ENCODE measurements at regions not wholly inside any gene's neighbourhood (a gene's known extent, or its start where the extent isn't known, plus 50 kb on each side); places are given as distances from the start of the nearest gene placed in this dataset.

GRCh38 chr18:39486268-39486667 lies 1920.7 kb upstream of the CELF4 start:
- H3K4me3 ChIP-seq (ENCODE audit: control insufficient read depth, low read depth, low read length) = no peak overlapping the region
- DNase-seq (ENCODE audit: low read depth) = no peak
- TF ChIP-seq, protein P1, sequence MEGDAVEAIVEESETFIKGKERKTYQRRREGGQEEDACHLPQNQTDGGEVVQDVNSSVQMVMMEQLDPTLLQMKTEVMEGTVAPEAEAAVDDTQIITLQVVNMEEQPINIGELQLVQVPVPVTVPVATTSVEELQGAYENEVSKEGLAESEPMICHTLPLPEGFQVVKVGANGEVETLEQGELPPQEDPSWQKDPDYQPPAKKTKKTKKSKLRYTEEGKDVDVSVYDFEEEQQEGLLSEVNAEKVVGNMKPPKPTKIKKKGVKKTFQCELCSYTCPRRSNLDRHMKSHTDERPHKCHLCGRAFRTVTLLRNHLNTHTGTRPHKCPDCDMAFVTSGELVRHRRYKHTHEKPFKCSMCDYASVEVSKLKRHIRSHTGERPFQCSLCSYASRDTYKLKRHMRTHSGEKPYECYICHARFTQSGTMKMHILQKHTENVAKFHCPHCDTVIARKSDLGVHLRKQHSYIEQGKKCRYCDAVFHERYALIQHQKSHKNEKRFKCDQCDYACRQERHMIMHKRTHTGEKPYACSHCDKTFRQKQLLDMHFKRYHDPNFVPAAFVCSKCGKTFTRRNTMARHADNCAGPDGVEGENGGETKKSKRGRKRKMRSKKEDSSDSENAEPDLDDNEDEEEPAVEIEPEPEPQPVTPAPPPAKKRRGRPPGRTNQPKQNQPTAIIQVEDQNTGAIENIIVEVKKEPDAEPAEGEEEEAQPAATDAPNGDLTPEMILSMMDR (conservative IDR thresholded peaks at IDR 0.05; ENCODE audit: control insufficient read depth, insufficient read depth, low read depth, low read length) = peak; percentile 14

- peak; percentile 16 for DNase-seq (ENCODE audit: low read depth)
- TF ChIP-seq, protein P1 (conservative IDR thresholded peaks at IDR 0.05; ENCODE audit: control insufficient read depth, insufficient read depth, low read depth, low read length) = no peak
- H3K4me3 ChIP-seq (ENCODE audit: control insufficient read depth, low read depth, low read length) = no peak overlapping the region
These were observed 1920.1 kb upstream of the CELF4 start for GRCh38 chr18:39485696-39486095.

DNA sequence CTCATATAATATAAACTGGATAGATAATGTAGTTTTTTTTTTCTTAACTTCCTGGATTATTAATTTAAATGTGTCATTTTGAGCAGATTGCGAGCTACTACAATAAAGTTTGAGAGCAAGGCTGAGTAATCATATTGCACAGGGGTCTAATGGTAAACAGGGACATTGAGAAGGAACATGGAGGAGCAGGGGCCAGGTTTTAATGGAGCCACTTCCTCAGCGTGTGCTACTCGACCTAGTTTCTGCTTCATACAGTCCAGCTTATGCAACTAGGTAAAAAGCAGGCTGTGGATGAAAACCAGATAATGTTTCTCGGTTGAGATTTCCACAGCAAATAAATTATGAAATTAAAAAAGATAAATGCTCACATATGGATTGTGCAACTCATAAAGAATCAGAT lies 1915.7 kb upstream of the CELF4 start:
- H3K4me3 ChIP-seq (ENCODE audit: control insufficient read depth, low read depth, low read length) = no peak overlapping the region
- no peak for DNase-seq (ENCODE audit: low read depth)
- TF ChIP-seq, protein P1 (conservative IDR thresholded peaks at IDR 0.05; ENCODE audit: control insufficient read depth, insufficient read depth, low read depth, low read length) = no peak

DNA sequence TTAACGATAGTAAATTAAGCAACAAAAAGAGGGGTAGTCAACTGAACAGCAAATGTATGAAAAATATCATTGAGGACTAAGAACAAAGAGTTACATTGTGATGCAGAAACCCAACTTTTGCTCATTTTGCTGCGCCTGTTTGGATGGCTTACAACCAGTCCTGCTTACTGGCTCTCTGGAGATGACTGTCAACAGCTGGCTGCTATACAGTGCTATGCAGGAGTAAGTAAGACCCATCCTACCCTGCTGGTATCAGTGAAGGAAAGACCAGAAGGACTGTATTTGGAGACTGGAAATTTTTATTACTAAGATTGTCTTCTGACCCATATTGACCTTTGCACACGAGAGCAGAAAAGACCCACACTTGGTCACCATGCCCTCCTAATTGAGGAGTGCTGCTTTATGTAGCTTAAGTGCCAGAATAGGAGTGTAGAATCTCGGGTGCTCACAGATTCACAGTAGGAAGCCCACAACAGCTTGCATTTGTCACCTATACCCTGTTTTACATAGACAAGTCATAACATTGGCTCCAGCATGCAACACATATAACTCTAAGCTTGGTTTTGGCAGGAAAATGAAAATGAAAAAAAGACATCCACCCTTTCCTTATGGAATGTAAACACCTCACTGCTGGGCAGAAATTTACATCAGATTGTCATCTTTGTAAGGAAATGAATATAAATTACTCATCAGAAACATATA lies 1915.0 kb upstream of the CELF4 start:
- TF ChIP-seq, protein P1 (conservative IDR thresholded peaks at IDR 0.05; ENCODE audit: control insufficient read depth, insufficient read depth, low read depth, low read length) = no peak
- no peak overlapping the region for H3K4me3 ChIP-seq (ENCODE audit: control insufficient read depth, low read depth, low read length)
- no peak for DNase-seq (ENCODE audit: low read depth)

GRCh38 chr18:39464006-39464405 lies 1898.4 kb upstream of the CELF4 start:
- H3K4me3 ChIP-seq (ENCODE audit: control insufficient read depth, low read depth, low read length) = no peak overlapping the region
- TF ChIP-seq, protein P1 (conservative IDR thresholded peaks at IDR 0.05; ENCODE audit: control insufficient read depth, insufficient read depth, low read depth, low read length) = no peak
- DNase-seq (ENCODE audit: low read depth) = peak; percentile 57

DNA sequence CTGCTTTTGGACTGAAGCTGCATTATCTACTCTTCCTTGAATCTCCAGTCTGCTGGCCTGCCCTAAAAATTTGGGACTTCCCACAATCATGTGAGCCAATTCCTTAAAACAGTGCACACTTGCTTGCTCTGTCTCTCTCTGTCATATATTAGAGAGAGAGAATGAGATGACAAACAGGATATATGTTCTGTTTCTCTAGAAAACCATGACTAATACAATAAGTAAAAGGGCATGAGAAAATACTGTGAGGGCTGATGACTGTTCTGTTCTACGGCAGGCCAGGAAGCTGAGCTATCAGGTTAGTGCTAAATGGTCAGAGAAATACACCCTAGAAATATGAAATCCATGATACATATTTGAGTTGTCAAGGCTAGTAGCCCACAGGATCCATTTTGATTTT lies 1896.8 kb upstream of the CELF4 start:
- no peak overlapping the region for H3K4me3 ChIP-seq (ENCODE audit: control insufficient read depth, low read depth, low read length)
- peak; percentile 80 for DNase-seq (ENCODE audit: low read depth)
- TF ChIP-seq, protein P1 (conservative IDR thresholded peaks at IDR 0.05; ENCODE audit: control insufficient read depth, insufficient read depth, low read depth, low read length) = no peak

Measured in fibroblast of mammary gland (primary cell).